Body of pancreas (tissue), 4 donors: ENCODE measurements at regions not wholly inside any gene's neighbourhood (a gene's known extent, or its start where the extent isn't known, plus 50 kb on each side); places are given as distances from the start of the nearest gene placed in this dataset.

Source experiments
- ATAC-seq: fragments of 150-250 bp; one replicate; pipeline ENCODE4 v1.9.1; 2016
- DNase-seq, 4 donors: peaks; one replicate each; pipeline ENCODE4 v3.0.0-alpha.2; 2019
- H3K27ac ChIP-seq, 4 donors: fragments of 200-600 bp; sonication (generic); 1 replicate in 3 of 4; 2 replicates in 1 of 4; pipeline versions ENCODE4 v1.5.1 to v1.6.1; 2016 to 2019; ENCODE audit warnings: mild to moderate bottlenecking in 1 of 4, mixed read lengths in 1 of 4, moderate library complexity in 1 of 4
- H3K27me3 ChIP-seq, 2 donors: fragments of 200-600 bp; sonication (generic); one replicate each; pipeline ENCODE4 v1.6.0; 2016; ENCODE audit warnings: mild to moderate bottlenecking in 1 of 2
- H3K36me3 ChIP-seq, 2 donors: fragments of 200-600 bp; sonication (generic); replicated peaks in 1 of 2; 2 replicates each; pipeline ENCODE4 v1.5.1; 2016; ENCODE audit warnings: low read depth in 2 of 2; ENCODE audit not compliant: insufficient read depth in 1 of 2
- H3K4me1 ChIP-seq: fragments of 200-600 bp; sonication (generic); one replicate; pipeline ENCODE4 v1.6.0; 2016
- H3K4me3 ChIP-seq, 2 donors: fragments of 200-600 bp; sonication (generic); 1 replicate in 1 of 2; 2 replicates in 1 of 2; pipeline ENCODE4 v1.5.1; 2016 to 2019
- H3K9me3 ChIP-seq, 3 donors: fragments of 200-600 bp; sonication (generic); 1 replicate in 2 of 3; 2 replicates in 1 of 3; pipeline ENCODE4 v1.5.1; 2016
- CTCF ChIP-seq, 7 experiments: fragments of 450-650 bp in 4 of 7; fragments of 200-600 bp in 3 of 7; sonication (generic) in 3 of 7; IDR thresholded peaks; one replicate each; pipeline ENCODE4 v1.5.1; 2016 to 2019; ENCODE audit warnings: antibody characterized with exemption in 7 of 7
- POLR2A ChIP-seq, 3 donors: fragments of 450-650 bp; IDR thresholded peaks; one replicate each; pipeline ENCODE4 v1.6.1; 2016; ENCODE audit warnings: antibody characterized with exemption in 3 of 3, mild to moderate bottlenecking in 2 of 3
- WGBS, 2 donors: methylation state at CpG; one replicate each; pipeline ENCODE4 v1.1.5; 2017; 5-methylcytosine and 5-hydroxymethylcytosine counted together
- intact Hi-C: fragments of 100-400 bp; cut with DNase I; formaldehyde crosslinking; loops from one replicate; pipeline ENCODE4 v1.15.1; 2023

- H3K4me3 ChIP-seq, result no peak overlapping the region
- DNase-seq, result no peak
- H3K36me3 ChIP-seq, result no peaks in the 10 kb centered on the region
- no peaks in the 10 kb centered on the region for H3K9me3 ChIP-seq
- H3K4me1 ChIP-seq, result no peaks in the 10 kb centered on the region
- H3K27ac ChIP-seq, result no peak overlapping the region
- intact Hi-C loops, result no loop called here
- WGBS, 2 donors, result 45 to 51% methylated on average over 2 of the region's 2 CpGs
- TF ChIP-seq POLR2A (IDR thresholded peaks at IDR 0.05), result no peak
- no peak for TF ChIP-seq CTCF (IDR thresholded peaks at IDR 0.05)
- ATAC-seq, result no peak
- no peaks in the 10 kb centered on the region for H3K27me3 ChIP-seq
Observed at GRCh38 chr7:19224951-19225350, 79.7 kb upstream of the FERD3L start.

GRCh38 chr7:19215412-19215811, 70.2 kb upstream of the FERD3L start:
- no peaks in the 10 kb centered on the region for H3K36me3 ChIP-seq
- H3K27ac ChIP-seq, result no peak overlapping the region
- H3K9me3 ChIP-seq, result no peaks in the 10 kb centered on the region
- no peaks in the 10 kb centered on the region for H3K4me1 ChIP-seq
- TF ChIP-seq POLR2A (IDR thresholded peaks at IDR 0.05), result no peak
- intact Hi-C loops, result no loop called here
- DNase-seq (no peak), ATAC-seq (no peak)
- no peak overlapping the region for H3K4me3 ChIP-seq
- H3K27me3 ChIP-seq, result no peaks in the 10 kb centered on the region

GRCh38 chr7:19213746-19214145, 68.5 kb upstream of the FERD3L start:
- Histone ChIP-seq H3K27ac (no peak overlapping the region), H3K27me3 (no peaks in the 10 kb centered on the region), H3K4me1 (no peaks in the 10 kb centered on the region), H3K9me3 (no peaks in the 10 kb centered on the region), H3K4me3 (no peak overlapping the region), H3K36me3 (no peaks in the 10 kb centered on the region)
- DNase-seq (no peak), ATAC-seq (no peak)
- intact Hi-C loops, result no loop called here
- no peak for TF ChIP-seq POLR2A (IDR thresholded peaks at IDR 0.05)
- no peak for TF ChIP-seq CTCF (IDR thresholded peaks at IDR 0.05)
- 39 to 43% methylated on average over 6 of the region's 6 CpGs for WGBS, 2 donors

GRCh38 chr7:19210893-19211413, 65.7 kb upstream of the FERD3L start:
- ATAC-seq (no peak), DNase-seq (no peak)
- Histone ChIP-seq H3K27me3 (no peaks in the 10 kb centered on the region), H3K4me3 (no peak overlapping the region), H3K9me3 (no peaks in the 10 kb centered on the region), H3K4me1 (no peaks in the 10 kb centered on the region), H3K27ac (no peak overlapping the region), H3K36me3 (no peaks in the 10 kb centered on the region)
- 28 to 30% methylated on average over 5 of the region's 5 CpGs for WGBS, 2 donors
- TF ChIP-seq CTCF (IDR thresholded peaks at IDR 0.05), result no peak
- intact Hi-C loops, result no loop called here

- ATAC-seq (no peak), DNase-seq (no peak)
- 39 to 45% methylated on average over 1 of the region's 1 CpG for WGBS, 2 donors
- no peaks in the 10 kb centered on the region for H3K4me1 ChIP-seq
- no peak overlapping the region for H3K27ac ChIP-seq
- intact Hi-C loops, result no loop called here
- no peaks in the 10 kb centered on the region for H3K27me3 ChIP-seq
- no peak overlapping the region for H3K4me3 ChIP-seq
- H3K36me3 ChIP-seq, result no peaks in the 10 kb centered on the region
- H3K9me3 ChIP-seq, result no peaks in the 10 kb centered on the region
- TF ChIP-seq POLR2A (IDR thresholded peaks at IDR 0.05) (no peak), CTCF (IDR thresholded peaks at IDR 0.05) (no peak)
Observed at GRCh38 chr7:19209166-19209696, 64.0 kb upstream of the FERD3L start.
